ELF-1 (cell line): ENCODE measurements at regions not wholly inside any gene's neighbourhood (a gene's known extent, or its start where the extent isn't known, plus 50 kb on each side); places are given as distances from the start of the nearest gene placed in this dataset.

Source experiments
- DNase-seq: peaks from one replicate; pipeline ENCODE4 v3.0.0-alpha.2; 2016; ENCODE audit warnings: low read depth, low spot score

DNA sequence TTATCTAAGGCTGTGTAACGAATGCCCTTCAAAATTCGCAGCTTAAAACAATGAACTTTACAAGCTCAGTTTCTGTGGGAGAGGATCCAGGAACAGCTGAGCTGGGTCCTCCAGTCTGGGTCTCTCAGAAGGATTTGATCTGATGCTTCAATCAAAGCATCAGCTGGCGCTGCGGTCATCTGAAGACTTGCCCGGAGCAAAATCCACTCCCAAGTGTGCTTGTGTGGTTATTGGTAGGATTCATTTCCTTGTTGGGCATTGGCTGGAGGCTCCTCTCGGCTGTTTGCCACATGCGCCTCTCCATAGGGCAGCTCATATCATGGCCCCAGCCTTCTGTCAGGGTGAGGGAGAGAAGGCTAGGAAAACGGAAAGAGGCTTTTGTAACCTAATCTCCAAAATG, 269.3 kb upstream of the CHD6 start:
- no peak for DNase-seq

DNA sequence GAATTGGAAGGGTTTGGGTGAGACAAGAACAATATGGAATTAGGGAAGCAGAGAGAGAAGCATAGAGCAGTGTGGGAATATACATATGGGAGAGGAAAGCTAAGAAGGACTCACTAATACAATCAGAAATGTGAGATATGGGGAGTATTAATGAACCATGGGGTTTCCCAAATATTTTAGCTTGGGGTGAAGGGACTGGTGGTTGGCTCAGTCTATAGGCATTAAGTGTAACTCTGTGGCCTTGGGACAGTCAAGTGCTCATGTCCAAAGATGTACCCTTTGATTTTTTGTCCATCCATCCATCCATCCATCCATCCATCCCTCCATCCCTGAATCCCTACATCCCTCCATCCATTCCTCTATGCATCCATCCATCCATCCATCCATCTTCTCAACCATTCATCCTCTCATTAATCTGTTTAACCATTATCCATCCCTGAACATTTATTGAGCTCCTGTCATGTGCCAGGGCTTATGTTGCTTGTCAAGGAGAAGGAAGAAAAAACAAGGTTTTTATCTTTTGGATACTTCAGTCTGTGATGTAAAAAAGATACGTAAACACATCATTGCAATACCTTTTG, 263.4 kb upstream of the CHD6 start:
- no peak for DNase-seq

DNA sequence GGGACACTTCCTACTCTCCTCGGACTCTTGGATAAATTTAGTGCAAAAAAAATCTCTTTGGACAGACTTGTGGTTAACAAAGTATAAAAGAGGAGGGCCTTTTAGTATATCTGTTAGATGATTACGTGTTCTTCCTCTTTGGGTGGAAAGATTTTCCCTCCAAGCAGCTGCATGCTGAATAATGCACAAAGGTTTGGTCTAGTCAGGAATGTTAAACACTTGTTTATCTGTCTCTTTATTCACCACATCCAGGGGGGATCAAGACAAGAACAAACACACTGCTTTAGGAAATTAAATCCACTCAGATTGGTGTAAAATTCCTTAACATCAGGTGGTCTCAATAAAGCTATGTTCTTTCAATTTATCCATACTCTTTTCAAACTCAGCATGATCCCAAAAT, 260.9 kb upstream of the CHD6 start:
- no peak for DNase-seq

- DNase-seq, result no peak
Observed at GRCh38 chr20:41877911-41878310, 259.7 kb upstream of the CHD6 start.

- DNase-seq, result no peak
Observed at GRCh38 chr20:41874658-41875057, 256.5 kb upstream of the CHD6 start.

DNA sequence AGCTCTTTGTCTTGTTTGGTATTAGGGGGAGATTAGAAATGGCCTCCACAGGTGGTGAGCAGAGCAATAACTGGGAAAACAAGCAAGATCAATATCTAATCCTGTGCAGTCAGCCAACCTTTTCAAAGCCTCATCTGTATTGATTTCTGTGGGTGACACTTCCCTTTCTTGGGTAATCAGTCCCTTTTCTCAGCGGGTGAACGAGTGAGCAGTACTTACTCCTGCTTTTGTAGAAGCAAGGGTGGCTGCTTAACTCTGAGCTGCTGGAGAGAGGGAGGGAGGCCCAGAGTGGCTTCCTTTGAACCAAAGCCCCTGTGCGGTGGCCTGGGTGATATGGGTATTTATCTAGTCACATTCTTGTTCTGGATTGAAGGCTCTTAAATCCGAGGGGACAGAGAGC, 254.8 kb upstream of the CHD6 start:
- DNase-seq, result no peak

- DNase-seq, result no peak
Observed at GRCh38 chr20:41870869-41871462, 252.8 kb upstream of the CHD6 start.

DNA sequence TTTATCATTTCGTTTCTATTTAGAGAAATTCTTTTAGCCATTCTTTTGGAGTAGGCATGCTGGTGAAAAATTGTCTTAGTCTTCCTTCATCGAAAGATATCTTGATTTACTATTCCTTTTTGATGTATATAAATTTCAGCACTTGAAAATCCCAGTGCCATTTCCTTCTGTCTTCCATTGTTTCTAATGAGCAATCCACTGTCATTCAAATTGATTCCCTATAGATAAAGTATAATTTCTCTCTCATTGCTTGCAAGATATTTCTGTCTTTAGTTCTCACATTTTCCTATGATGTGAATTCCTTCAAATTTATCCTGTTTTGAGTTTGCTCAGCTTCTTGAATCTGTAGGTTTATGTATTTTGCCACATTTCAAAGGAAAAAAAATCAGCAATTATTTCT, 251.1 kb upstream of the CHD6 start:
- DNase-seq, result no peak

- DNase-seq, result no peak
Observed at GRCh38 chr20:41865938-41866337, 247.8 kb upstream of the CHD6 start.

DNA sequence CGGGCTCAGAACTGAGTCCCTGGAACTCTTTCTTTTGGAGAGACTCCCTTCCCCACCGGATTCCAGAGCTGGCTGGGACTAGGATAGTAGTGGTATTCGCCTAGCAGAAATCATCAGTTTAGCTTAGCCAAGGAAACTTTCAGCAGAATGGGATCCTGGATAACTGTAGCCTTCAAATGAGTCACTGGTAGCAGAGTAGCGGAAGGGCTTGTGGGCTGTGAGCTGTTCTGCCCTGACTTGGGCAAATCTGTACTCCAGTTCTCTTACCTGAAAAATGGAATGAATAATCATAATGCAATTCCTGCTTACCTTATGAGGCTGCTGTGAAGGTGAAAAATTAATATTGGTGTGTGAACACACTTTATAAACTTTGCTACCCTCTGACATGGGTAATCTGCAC, 244.3 kb upstream of the CHD6 start:
- no peak for DNase-seq

DNA sequence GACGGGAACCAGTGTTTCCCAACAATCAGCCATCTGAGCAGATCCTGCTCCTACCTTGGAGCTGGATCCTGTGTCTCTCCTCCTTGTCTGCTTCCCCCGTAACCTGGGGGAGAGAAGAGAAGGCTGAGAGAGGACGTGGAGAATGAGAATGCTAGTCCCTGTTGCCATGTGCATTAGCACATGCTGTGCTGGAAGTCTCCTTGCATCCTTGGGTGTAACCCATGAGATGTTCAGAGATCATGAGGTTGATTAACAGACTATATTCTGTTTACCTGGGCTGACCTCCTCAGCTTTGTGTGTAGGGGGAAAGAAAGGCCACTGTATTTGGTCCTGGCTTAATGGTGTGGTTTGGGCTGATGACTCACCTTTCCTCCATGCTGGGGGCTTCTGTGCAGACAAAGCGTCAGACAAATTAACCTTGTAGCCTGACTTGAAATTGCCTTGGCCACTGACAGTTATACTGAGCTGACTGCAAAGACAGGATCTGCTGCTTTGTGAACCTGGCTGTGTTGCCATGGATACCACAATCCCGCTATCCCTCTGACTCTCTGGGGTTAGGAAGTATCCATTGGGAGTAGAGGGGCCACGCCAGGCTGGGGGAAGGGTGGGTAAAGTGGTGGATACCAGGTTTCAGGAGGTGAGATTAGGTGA, 243.7 kb upstream of the CHD6 start:
- peak; percentile 19 for DNase-seq

- DNase-seq, result no peak
Observed at GRCh38 chr20:41854765-41855164, 236.6 kb upstream of the CHD6 start.

DNA sequence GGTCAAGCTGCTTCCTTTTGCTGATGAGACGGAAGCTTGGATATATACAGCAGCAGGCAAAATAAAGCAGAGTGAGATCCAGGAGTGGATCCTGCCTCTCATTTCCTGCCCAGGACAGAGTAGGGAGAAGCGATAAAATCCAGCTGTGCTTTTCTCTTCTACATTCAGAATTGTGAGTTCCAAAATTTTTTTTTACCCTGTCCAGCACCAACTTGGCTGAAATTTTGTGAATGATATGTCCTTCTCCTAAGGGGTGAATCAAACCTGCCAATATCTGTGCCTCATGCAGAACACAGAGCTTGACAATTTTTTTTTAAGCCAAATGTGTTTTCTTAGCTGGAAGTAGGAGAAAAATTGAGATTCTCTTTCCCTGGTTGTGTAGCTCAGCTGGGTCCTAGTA, 235.6 kb upstream of the CHD6 start:
- DNase-seq, result no peak

DNA sequence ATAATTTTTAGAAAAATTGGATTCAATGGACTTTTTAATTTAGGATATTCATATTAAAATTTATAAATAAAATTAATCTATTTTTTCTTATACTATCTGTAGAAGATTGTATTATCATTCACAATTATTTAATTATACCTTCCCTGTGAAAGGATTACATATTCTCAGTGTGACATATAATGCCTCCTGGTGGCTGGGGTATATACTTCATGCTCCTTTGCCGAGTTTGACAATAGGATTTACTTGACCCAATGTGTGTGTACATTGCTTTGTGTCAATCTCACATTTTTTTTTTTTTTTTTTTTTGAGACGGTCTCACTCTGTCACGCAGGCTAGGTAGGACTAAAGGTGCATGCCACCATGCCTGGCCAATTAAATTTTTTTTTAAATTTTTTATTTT, 230.0 kb upstream of the CHD6 start:
- DNase-seq, result no peak

GRCh38 chr20:41837669-41838224, 219.6 kb upstream of the CHD6 start:
- no peak for DNase-seq

DNA sequence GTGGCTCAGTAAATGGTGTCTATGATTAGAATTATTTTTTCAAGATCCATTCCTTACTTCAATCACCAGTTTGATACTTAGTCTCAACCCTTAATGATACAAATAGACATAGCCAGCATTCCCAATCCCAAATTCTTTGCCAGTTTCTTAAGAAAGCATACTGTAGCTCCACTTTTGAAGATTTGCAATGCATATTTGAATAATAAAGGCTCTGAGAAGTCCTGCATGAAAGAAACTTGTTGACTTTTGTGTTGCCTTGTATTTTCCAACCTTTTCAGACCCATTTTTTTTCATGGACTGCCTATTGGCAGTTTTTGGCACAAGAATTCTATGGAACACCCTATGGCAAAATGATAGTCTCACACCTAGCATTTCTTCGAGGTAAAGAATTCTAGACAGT, 215.6 kb upstream of the CHD6 start:
- DNase-seq, result no peak

DNA sequence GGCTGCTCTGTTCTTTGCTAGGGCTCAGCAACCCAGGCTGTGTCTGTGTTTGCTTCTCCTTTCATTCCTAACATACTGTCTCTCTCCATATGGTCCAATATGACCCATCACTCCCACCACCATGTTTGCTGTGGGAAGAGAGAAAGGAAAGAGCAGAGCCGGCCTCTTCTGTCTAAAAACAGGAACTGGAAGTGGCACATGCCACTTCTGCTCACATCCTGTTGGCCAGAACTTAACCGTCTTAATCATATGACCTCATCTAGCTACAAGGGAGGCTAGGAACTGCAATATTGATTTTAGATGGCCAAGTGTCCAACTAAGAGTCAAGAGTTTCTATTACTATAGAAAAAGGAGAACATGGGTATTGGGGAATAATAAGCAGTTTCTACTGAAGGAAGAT, 212.5 kb upstream of the CHD6 start:
- DNase-seq, result no peak

DNA sequence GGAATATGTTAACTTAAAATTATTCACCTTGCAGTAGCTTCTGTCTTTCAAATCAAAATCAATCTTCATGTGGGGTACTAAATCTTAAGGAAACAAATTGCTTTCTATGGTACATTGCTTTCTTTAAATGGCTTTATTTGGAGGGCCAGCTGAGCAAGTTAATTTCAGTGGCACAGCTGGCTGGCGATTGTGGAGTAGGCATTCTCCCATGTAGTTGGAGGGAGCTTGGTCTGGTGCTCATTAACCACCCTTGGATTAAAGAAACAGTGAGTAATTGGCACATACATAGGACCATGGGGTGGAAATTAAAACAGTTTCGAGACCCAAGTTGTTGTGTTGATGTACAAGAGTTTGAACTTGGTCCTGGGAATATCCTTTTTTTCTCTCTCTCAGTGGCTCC, 201.3 kb upstream of the CHD6 start:
- DNase-seq, result no peak

DNA sequence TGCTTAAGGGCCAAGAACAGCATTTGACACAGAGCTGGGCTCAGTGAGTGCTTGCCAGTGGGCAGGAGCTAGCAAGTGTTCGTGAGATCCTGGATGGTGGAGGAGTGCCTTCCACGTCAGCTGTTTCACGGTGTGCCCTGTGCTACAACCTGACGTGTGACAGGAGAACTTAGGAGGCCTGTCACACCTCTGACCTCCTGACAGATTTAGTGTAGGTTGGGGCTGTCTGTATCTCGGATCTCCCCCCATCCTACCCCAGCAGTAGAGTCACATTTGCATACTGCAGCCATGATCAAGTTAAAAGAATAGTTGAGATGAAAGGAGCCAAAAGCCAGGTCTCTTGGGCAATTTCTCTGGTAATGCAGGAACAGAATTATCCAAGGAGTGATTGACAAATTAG, 200.8 kb upstream of the CHD6 start:
- DNase-seq, result no peak

GRCh38 chr20:41818369-41818768, 200.2 kb upstream of the CHD6 start:
- DNase-seq, result no peak

DNA sequence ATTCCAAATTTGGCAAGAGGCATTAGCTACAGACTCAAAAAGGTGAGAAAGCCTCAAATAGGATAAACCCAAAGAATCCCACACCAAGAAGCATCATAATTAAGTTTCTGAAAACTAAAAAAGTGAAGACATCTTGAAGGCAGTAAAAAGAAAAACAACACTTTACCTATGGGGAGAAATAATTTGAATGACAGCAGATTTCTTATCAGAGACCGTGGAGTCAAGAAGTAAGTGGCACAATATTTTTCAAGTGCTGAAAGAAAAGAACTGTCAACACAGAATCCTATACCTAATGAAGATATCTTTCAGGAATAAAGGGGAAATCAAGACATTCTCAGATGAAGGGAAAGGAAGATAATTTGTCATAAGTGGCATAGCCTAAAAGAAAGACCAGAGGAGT, 193.3 kb upstream of the CHD6 start:
- DNase-seq, result no peak

GRCh38 chr20:41800040-41800439, 181.9 kb upstream of the CHD6 start:
- DNase-seq, result no peak

- DNase-seq, result peak; percentile 4
Observed at GRCh38 chr20:41798930-41799502, 180.8 kb upstream of the CHD6 start.
